Smooth muscle cell (in vitro differentiated cells): ENCODE measurements at regions not wholly inside any gene's neighbourhood (a gene's known extent, or its start where the extent isn't known, plus 50 kb on each side); places are given as distances from the start of the nearest gene placed in this dataset.

Experiments used
- DNase-seq: peaks from one replicate; lab custom pipeline; 2025; ENCODE audit not compliant: unreplicated experiment; lab: John Stamatoyannopoulos, UW
- H2AFZ ChIP-seq: fragments of 200-600 bp; sonication (generic); 2 replicates; pipeline ENCODE4 v1.6.0; 2016; ENCODE audit warnings: antibody characterized with exemption, low read depth, mild to moderate bottlenecking
- H3F3A ChIP-seq: fragments of 200-600 bp; sonication (generic); 2 replicates; pipeline ENCODE4 v1.6.0; 2017; ENCODE audit warnings: antibody characterized with exemption, low read depth
- H3K27ac ChIP-seq: fragments of 200-600 bp; sonication (generic); 2 replicates; pipeline ENCODE4 v1.5.1; 2016; ENCODE audit warnings: low read depth, mild to moderate bottlenecking
- H3K27me3 ChIP-seq: fragments of 200-600 bp; sonication (generic); 2 replicates; pipeline ENCODE4 v1.6.1; 2016; ENCODE audit warnings: low read depth, mild to moderate bottlenecking
- H3K36me3 ChIP-seq: fragments of 200-600 bp; sonication (generic); 2 replicates; pipeline ENCODE4 v1.5.1; 2016; ENCODE audit warnings: low read depth
- H3K4me1 ChIP-seq: fragments of 200-600 bp; sonication (generic); 2 replicates; pipeline ENCODE4 v1.5.1; 2016; ENCODE audit warnings: low read depth
- H3K4me2 ChIP-seq: fragments of 200-600 bp; sonication (generic); 2 replicates; pipeline ENCODE4 v1.6.0; 2016; ENCODE audit warnings: mild to moderate bottlenecking
- H3K4me3 ChIP-seq: fragments of 200-600 bp; sonication (generic); 2 replicates; pipeline ENCODE4 v1.5.1; 2016; ENCODE audit warnings: mild to moderate bottlenecking
- H3K79me2 ChIP-seq: fragments of 200-600 bp; sonication (generic); 2 replicates; pipeline ENCODE4 v1.6.0; 2016; ENCODE audit warnings: low read depth, mild to moderate bottlenecking
- H3K9ac ChIP-seq: fragments of 200-600 bp; sonication (generic); 2 replicates; pipeline ENCODE4 v1.6.0; 2016; ENCODE audit warnings: low read depth
- H3K9me3 ChIP-seq: fragments of 200-600 bp; sonication (generic); replicated peaks from 2 replicates; pipeline ENCODE4 v1.5.1; 2016; ENCODE audit warnings: low read depth
- H4K20me1 ChIP-seq: fragments of 200-600 bp; sonication (generic); 2 replicates; pipeline ENCODE4 v1.6.0; 2016; ENCODE audit warnings: low read depth
- WGBS: methylation state at CpG from one replicate; pipeline ENCODE4 v1.1.7; 2016; ENCODE audit warnings: low lambda C conversion rate; 5-methylcytosine and 5-hydroxymethylcytosine counted together
- TF ChIP-seq, protein P1 (sequence below): fragments of 200-600 bp; sonication (generic); IDR thresholded peaks from 2 replicates; pipeline ENCODE4 v1.5.1; 2017; ENCODE audit warnings: borderline replicate concordance, mild to moderate bottlenecking, antibody characterized with exemption; ENCODE audit not compliant: insufficient read depth, poor library complexity, severe bottlenecking

GRCh38 chr10:42984035-42984610 lies 92.7 kb upstream of the RET start:
- no peaks in the 10 kb centered on the region for H3K79me2 ChIP-seq
- no peaks in the 10 kb centered on the region for H3K4me1 ChIP-seq
- no peak overlapping the region for H3K27ac ChIP-seq
- no peaks in the 10 kb centered on the region for H3K27me3 ChIP-seq
- no peaks in the 10 kb centered on the region for H3F3A ChIP-seq
- H4K20me1 ChIP-seq, result no peaks in the 10 kb centered on the region
- H3K9me3 ChIP-seq, result no peaks in the 10 kb centered on the region
- no peaks in the 10 kb centered on the region for H3K36me3 ChIP-seq
- TF ChIP-seq, protein P1, sequence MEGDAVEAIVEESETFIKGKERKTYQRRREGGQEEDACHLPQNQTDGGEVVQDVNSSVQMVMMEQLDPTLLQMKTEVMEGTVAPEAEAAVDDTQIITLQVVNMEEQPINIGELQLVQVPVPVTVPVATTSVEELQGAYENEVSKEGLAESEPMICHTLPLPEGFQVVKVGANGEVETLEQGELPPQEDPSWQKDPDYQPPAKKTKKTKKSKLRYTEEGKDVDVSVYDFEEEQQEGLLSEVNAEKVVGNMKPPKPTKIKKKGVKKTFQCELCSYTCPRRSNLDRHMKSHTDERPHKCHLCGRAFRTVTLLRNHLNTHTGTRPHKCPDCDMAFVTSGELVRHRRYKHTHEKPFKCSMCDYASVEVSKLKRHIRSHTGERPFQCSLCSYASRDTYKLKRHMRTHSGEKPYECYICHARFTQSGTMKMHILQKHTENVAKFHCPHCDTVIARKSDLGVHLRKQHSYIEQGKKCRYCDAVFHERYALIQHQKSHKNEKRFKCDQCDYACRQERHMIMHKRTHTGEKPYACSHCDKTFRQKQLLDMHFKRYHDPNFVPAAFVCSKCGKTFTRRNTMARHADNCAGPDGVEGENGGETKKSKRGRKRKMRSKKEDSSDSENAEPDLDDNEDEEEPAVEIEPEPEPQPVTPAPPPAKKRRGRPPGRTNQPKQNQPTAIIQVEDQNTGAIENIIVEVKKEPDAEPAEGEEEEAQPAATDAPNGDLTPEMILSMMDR, result no peak
- no peak overlapping the region for H2AFZ ChIP-seq
- H3K4me2 ChIP-seq, result no peak overlapping the region
- no peak for DNase-seq
- H3K9ac ChIP-seq, result no peak overlapping the region
- no peak overlapping the region for H3K4me3 ChIP-seq
- WGBS, result 89% methylated on average over 8 of the region's 8 CpGs

- no peaks in the 10 kb centered on the region for H3K4me1 ChIP-seq
- WGBS, result 91% methylated on average over 13 of the region's 13 CpGs
- no peak for DNase-seq
- H3K9ac ChIP-seq, result no peak overlapping the region
- no peaks in the 10 kb centered on the region for H3K36me3 ChIP-seq
- no peaks in the 10 kb centered on the region for H3K79me2 ChIP-seq
- no peaks in the 10 kb centered on the region for H4K20me1 ChIP-seq
- no peak overlapping the region for H3K27ac ChIP-seq
- H3K27me3 ChIP-seq, result no peaks in the 10 kb centered on the region
- TF ChIP-seq, protein P1, result no peak
- no peaks in the 10 kb centered on the region for H3F3A ChIP-seq
- H3K4me3 ChIP-seq, result no peak overlapping the region
- H2AFZ ChIP-seq, result no peak overlapping the region
- no peak overlapping the region for H3K4me2 ChIP-seq
- H3K9me3 ChIP-seq, result no peaks in the 10 kb centered on the region
Observed at GRCh38 chr10:42984761-42985325, 92.0 kb upstream of the RET start.

GRCh38 chr10:42985436-42986316 lies 91.2 kb upstream of the RET start:
- DNase-seq, result no peak
- H2AFZ ChIP-seq, result no peak overlapping the region
- 86% methylated on average over 11 of the region's 11 CpGs for WGBS
- no peak overlapping the region for H3K27ac ChIP-seq
- no peak overlapping the region for H3K4me3 ChIP-seq
- no peaks in the 10 kb centered on the region for H3K9me3 ChIP-seq
- no peaks in the 10 kb centered on the region for H4K20me1 ChIP-seq
- H3K79me2 ChIP-seq, result no peaks in the 10 kb centered on the region
- H3K4me1 ChIP-seq, result no peaks in the 10 kb centered on the region
- H3K27me3 ChIP-seq, result no peaks in the 10 kb centered on the region
- H3K36me3 ChIP-seq, result no peaks in the 10 kb centered on the region
- H3K4me2 ChIP-seq, result no peak overlapping the region
- H3K9ac ChIP-seq, result no peak overlapping the region
- TF ChIP-seq, protein P1, result no peak
- no peaks in the 10 kb centered on the region for H3F3A ChIP-seq
